ENCODE measurements at regions not wholly inside any gene's neighbourhood (a gene's known extent, or its start where the extent isn't known, plus 50 kb on each side); places are given as distances from the start of the nearest gene placed in this dataset.

- TF ChIP-seq POLR2A (IDR thresholded peaks at IDR 0.05; ENCODE audit: low read depth, low read length) (no peak), TAF1 (IDR thresholded peaks at IDR 0.05; ENCODE audit: borderline replicate concordance, low read depth, low read length) (no peak), POLR2AphosphoS5 (IDR thresholded peaks at IDR 0.05; ENCODE audit: low read depth, low read length) (no peak)
Measured at GRCh38 chr11:39145346-39145745, 2314.1 kb downstream of the LRRC4C start.
